NCI-H345 treated with DMSO at 0.1 percent for 48 hours (cell line): ENCODE measurements at regions not wholly inside any gene's neighbourhood (a gene's known extent, or its start where the extent isn't known, plus 50 kb on each side); places are given as distances from the start of the nearest gene placed in this dataset.

Experiments used
- DNase-seq: peaks from one replicate; lab custom pipeline; 2025; ENCODE audit not compliant: unreplicated experiment; lab: John Stamatoyannopoulos, UW

- DNase-seq = no peak
These were observed 687.7 kb upstream of the ADGRL4 start for GRCh38 chr1:79694241-79694640.

DNA sequence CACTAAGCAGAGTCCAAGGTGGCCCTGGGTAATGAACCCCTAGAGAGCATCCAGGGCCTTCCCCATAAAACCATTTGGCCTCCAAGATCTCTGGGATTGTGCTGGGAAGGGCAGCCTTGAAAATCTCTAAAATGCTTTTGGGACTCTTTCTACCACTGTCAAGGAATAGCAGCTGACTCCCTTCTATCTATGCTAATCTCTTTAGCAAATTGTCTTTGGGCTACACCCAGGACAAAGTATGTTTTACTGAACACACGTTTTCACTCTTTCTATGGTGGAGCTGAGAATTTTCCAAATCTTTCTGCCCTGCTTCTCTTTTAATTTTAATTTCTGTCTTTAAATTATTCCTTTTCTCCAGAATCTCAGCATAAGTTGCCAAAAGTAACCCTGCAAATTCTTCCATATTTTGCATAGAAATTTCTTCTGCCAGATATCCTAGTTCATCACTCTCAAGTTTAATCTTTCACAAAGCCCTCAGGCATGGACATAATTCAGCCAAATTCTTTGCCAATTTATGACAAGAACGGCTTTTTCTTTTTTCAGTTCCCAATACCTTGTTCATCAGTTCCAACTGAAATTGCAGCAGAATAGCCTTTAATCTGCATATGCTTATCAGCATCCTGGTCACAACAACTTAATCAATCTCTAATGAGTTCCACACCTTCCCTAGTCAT, 687.0 kb upstream of the ADGRL4 start:
- no peak for DNase-seq

DNA sequence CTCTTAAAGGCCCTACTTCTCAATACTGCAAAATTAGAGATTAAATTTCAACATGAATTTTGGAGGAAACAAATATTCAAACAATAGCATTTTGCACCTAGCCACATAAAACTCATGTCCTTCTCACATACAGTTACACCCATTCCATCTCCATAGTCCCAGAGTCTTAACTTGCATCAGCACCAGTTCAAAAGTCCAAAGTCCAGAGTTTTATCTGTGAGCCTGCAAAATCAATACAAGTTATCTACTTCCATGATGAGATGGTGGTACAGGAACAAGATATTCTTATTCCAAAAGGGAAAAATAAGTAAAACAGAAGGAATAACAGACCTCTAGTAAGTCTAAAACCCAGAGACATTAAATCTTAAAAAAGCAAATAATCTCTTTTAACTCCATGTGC, 686.0 kb upstream of the ADGRL4 start:
- no peak for DNase-seq

- DNase-seq = no peak
These were observed 682.4 kb upstream of the ADGRL4 start for GRCh38 chr1:79688932-79689331.

GRCh38 chr1:79683420-79683819, 676.9 kb upstream of the ADGRL4 start:
- no peak for DNase-seq

GRCh38 chr1:79682478-79682877, 675.9 kb upstream of the ADGRL4 start:
- no peak for DNase-seq

DNA sequence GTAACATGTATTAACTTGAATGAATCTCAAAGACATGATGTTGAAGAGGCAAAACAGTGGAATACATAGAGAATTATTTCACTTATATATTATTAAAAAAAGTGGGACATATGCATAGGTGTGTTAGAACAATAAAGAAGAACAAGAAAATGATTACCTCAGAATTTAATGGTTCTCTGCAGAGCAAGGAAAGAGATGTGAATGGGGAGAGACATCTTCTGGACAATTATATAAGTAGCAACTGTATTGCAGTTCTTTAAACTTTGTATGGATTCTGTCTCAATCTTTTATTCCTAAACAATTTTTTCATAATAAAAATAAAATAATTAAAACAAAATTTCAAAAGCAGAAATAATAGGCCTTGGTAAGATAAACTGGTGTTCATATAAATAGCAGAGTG, 674.9 kb upstream of the ADGRL4 start:
- DNase-seq = no peak

DNA sequence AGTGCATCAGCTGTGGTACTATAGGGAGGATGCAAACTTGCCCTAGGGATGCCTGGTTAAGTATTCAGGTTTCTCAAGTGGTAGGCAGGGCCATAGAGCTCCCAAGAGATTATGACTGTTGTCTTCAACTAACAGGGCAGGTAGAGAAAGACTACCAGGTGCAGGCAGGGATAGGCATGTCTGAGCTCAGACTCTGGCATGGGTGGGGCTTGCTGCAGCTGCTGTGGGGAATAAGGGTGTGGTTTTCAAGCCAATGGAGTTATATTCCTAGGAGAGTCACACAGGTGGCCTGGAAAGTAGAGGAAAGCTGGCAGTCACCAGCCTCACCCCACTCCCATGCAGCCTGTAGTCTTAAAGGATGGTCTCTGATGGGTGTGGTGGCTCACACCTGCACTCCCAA, 673.4 kb upstream of the ADGRL4 start:
- no peak for DNase-seq

GRCh38 chr1:79667848-79668696, 661.5 kb upstream of the ADGRL4 start:
- DNase-seq = no peak

GRCh38 chr1:79667166-79667565, 660.6 kb upstream of the ADGRL4 start:
- DNase-seq = no peak

- DNase-seq = no peak
These were observed 657.4 kb upstream of the ADGRL4 start for GRCh38 chr1:79663916-79664315.

- no peak for DNase-seq
These were observed 656.1 kb upstream of the ADGRL4 start for GRCh38 chr1:79662596-79662995.

DNA sequence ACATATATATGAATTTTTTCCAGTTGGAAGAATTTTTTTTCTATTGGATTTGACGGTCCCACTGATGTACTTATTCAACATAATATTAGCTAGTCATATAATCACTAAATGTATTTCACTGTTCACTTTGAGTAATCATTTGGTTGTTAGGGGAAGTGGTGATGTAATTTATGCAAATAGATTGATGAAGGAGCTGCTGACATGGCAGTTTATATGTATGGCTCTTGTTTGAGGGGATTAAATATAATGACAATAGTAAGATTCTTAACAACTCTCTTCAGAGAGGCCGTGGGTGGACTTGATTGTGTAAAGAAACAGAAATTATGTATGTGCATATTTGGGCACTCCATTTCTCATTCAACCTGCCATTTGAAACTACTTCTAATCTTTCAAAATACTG, 653.6 kb upstream of the ADGRL4 start:
- no peak for DNase-seq

GRCh38 chr1:79657951-79658658, 651.6 kb upstream of the ADGRL4 start:
- no peak for DNase-seq

DNA sequence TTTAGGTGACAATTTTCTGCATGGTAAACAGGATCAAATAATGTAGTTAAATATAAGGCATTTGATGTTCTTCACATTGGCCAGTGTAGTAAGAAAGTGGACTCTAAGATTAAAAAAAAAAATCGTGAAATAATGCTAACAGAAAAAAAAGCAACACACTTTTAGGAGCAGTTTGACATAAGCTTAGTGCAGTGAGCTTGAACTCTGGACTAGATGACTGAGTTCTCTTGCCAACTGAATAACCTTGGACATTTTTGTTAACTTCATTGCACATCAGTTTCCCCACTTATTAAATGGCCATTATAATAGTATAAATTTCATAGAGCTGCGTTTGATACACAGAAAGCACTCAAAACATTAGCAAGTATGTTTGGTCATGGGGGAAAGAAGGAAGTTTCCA, 649.3 kb upstream of the ADGRL4 start:
- no peak for DNase-seq

- DNase-seq = no peak
These were observed 645.9 kb upstream of the ADGRL4 start for GRCh38 chr1:79652426-79652825.

GRCh38 chr1:79648126-79648525, 641.6 kb upstream of the ADGRL4 start:
- DNase-seq = no peak

GRCh38 chr1:79646880-79647279, 640.4 kb upstream of the ADGRL4 start:
- no peak for DNase-seq

GRCh38 chr1:79638382-79638781, 631.9 kb upstream of the ADGRL4 start:
- DNase-seq = no peak

DNA sequence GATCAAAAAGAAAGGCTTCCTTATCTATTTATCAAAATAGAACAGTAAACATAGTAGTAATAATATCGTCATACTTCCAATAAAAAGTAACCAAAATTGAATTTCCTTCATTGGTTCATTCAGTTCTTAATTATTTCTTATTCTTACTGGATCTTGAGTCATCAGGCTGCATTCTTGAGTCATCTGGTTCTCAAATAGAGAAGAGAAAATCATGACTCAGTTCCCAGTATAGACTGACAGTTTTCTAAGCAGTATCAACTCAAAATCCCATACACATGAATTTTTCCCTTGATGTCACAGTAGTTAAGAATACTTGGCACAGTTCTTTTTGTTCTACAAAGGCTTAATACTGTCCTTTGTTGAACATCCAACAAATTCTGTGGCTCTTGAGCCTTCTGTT, 626.9 kb upstream of the ADGRL4 start:
- no peak for DNase-seq

GRCh38 chr1:79629414-79629813, 622.9 kb upstream of the ADGRL4 start:
- no peak for DNase-seq

DNA sequence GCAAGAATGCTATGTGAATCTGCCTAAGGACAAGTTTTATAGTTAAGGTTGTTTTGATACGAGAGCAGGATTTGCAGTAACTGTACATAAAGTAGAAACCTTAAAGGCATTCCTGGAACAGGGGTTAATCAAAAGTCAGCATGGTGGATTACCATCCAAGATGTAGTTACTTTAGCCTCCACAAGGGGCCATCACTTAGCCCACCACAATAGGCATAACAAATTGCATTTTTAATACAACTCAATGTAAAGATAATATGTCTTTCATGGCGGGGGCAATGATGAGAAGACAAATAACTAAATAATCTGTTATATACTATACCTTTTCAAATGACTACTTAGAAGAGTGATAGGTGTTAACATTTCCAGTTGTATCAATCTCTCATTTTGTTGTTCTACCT, 611.2 kb upstream of the ADGRL4 start:
- no peak for DNase-seq
